Trophoblast cell (in vitro differentiated cells and primary cell): ENCODE measurements at regions not wholly inside any gene's neighbourhood (a gene's known extent, or its start where the extent isn't known, plus 50 kb on each side); places are given as distances from the start of the nearest gene placed in this dataset.

Experiments
- DNase-seq, 2 donors: peaks; one replicate each; pipeline ENCODE4 v3.0.0-alpha.2; 2016
- H2AFZ ChIP-seq: 2 replicates; pipeline ENCODE4 v1.6.1; 2013; ENCODE audit warnings: low read length, moderate library complexity, mild to moderate bottlenecking; ENCODE audit not compliant: insufficient read depth, poor library complexity
- H2AK5ac ChIP-seq: 2 replicates; pipeline ENCODE4 v1.6.1; 2013; ENCODE audit warnings: mild to moderate bottlenecking, low read length
- H2BK120ac ChIP-seq: 2 replicates; pipeline ENCODE4 v1.6.1; 2013; ENCODE audit warnings: low read length, mild to moderate bottlenecking, moderate library complexity; ENCODE audit not compliant: insufficient read depth, poor library complexity
- H2BK12ac ChIP-seq: 2 replicates; pipeline ENCODE4 v1.6.1; 2013; ENCODE audit warnings: mild to moderate bottlenecking, low read length, moderate library complexity
- H2BK5ac ChIP-seq: 2 replicates; pipeline ENCODE4 v1.6.1; 2013; ENCODE audit warnings: low read length, low read depth, moderate library complexity, mild to moderate bottlenecking; ENCODE audit not compliant: poor library complexity
- H3K14ac ChIP-seq: 2 replicates; pipeline ENCODE4 v1.6.1; 2013; ENCODE audit warnings: mild to moderate bottlenecking, low read length
- H3K18ac ChIP-seq: 2 replicates; pipeline ENCODE4 v1.6.1; 2013; ENCODE audit warnings: mild to moderate bottlenecking, low read length
- H3K23ac ChIP-seq: 2 replicates; pipeline ENCODE4 v1.6.1; 2013; ENCODE audit warnings: low read length
- H3K27ac ChIP-seq: 2 replicates; pipeline ENCODE4 v1.5.1; 2013; ENCODE audit warnings: low read depth, mild to moderate bottlenecking, inconsistent platforms, low read length, moderate library complexity
- H3K27me3 ChIP-seq: 2 replicates; pipeline ENCODE4 v1.6.1; 2013; ENCODE audit warnings: inconsistent platforms, mild to moderate bottlenecking, low read length, moderate library complexity; ENCODE audit not compliant: insufficient read depth
- H3K36me3 ChIP-seq, 2 experiments: 1 replicate in 1 of 2; 2 replicates in 1 of 2; pipeline ENCODE4 v1.6.1; 2013; ENCODE audit warnings: low read length in 2 of 2, mild to moderate bottlenecking in 2 of 2, moderate library complexity in 1 of 2; ENCODE audit not compliant: insufficient read depth in 2 of 2, control insufficient read depth in 1 of 2
- H3K4ac ChIP-seq: 2 replicates; pipeline ENCODE4 v1.6.1; 2013; ENCODE audit warnings: low read depth, mild to moderate bottlenecking, low read length, moderate library complexity
- H3K4me1 ChIP-seq, 2 experiments: 1 replicate in 1 of 2; 2 replicates in 1 of 2; pipeline ENCODE4 v1.6.1; 2013; ENCODE audit warnings: low read length in 2 of 2, mild to moderate bottlenecking in 2 of 2, moderate library complexity in 1 of 2; ENCODE audit not compliant: insufficient read depth in 2 of 2, control insufficient read depth in 1 of 2
- H3K4me2 ChIP-seq: 2 replicates; pipeline ENCODE4 v1.6.1; 2013; ENCODE audit warnings: inconsistent platforms, mild to moderate bottlenecking, low read length, moderate library complexity
- H3K4me3 ChIP-seq: 2 replicates; pipeline ENCODE4 v1.5.1; 2013; ENCODE audit warnings: mild to moderate bottlenecking, low read depth, low read length, inconsistent platforms
- H3K79me1 ChIP-seq: one replicate; pipeline ENCODE4 v1.6.1; 2013; ENCODE audit warnings: low read length
- H3K79me2 ChIP-seq: 2 replicates; pipeline ENCODE4 v1.6.1; 2013; ENCODE audit warnings: low read length, mild to moderate bottlenecking; ENCODE audit not compliant: control insufficient read depth, insufficient read depth, poor library complexity
- H3K9ac ChIP-seq: 2 replicates; pipeline ENCODE4 v1.6.1; 2013; ENCODE audit warnings: mild to moderate bottlenecking, low read length
- H3K9me3 ChIP-seq: 2 replicates; pipeline ENCODE4 v1.6.1; 2013; ENCODE audit warnings: low read depth, mild to moderate bottlenecking, control low read depth, inconsistent platforms, low read length; ENCODE audit not compliant: insufficient read depth
- H4K12ac ChIP-seq: 2 replicates; pipeline ENCODE4 v1.6.1; 2013; ENCODE audit warnings: low read depth, mild to moderate bottlenecking, low read length, moderate library complexity
- H4K8ac ChIP-seq: 2 replicates; pipeline ENCODE4 v1.6.1; 2013; ENCODE audit warnings: low read depth, mild to moderate bottlenecking, low read length, moderate library complexity
- H4K91ac ChIP-seq: one replicate; pipeline ENCODE4 v1.6.1; 2013; ENCODE audit warnings: low read depth, mild to moderate bottlenecking, low read length, moderate library complexity
- WGBS: extraction: QIAGEN DNeasy Blood & Tissue Kit; methylation state at CpG from one replicate; pipeline ENCODE4 v1.1.7; 2013; ENCODE audit warnings: missing lambda C conversion rate; ENCODE audit not compliant: insufficient read length, insufficient coverage; ENCODE audit errors: extremely low coverage; 5-methylcytosine and 5-hydroxymethylcytosine counted together

DNA sequence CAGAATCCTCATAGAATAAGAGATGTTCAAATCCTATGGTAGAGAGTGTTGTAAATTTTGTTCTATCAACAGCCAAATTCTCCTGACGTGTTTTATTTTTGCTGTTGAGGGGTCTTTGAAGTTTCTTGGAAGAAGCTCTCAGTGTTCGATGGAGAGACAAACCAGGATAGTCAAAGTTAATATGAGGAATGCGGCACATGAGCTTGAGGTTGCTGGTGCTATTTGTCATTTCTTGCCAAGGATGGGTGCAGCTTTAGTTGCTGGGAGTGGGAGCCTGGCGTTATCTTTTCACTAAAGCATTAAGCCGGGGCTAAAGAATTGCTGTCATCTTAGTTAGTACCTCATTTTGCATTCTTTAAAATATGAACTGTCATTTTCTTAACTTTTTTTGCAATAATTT, 239.9 kb upstream of the CSNK1A1L start:
- H3K27me3 ChIP-seq: no peaks in the 10 kb centered on the region
- no peak overlapping the region for H3K14ac ChIP-seq
- H2AK5ac ChIP-seq: no peak overlapping the region
- H4K8ac ChIP-seq: no peak overlapping the region
- H3K4me3 ChIP-seq: no peak overlapping the region
- no peak overlapping the region for H2AFZ ChIP-seq
- no peak overlapping the region for H3K4me2 ChIP-seq
- no peaks in the 10 kb centered on the region for H3K4me1 ChIP-seq
- no peak overlapping the region for H3K18ac ChIP-seq
- H3K27ac ChIP-seq: no peak overlapping the region
- H2BK12ac ChIP-seq: no peak overlapping the region
- H3K79me1 ChIP-seq: peaks cover 2% of the 10 kb centered on the region
- H3K9me3 ChIP-seq: peaks cover 2% of the 10 kb centered on the region
- no peak overlapping the region for H3K23ac ChIP-seq
- no peak overlapping the region for H4K12ac ChIP-seq
- H2BK5ac ChIP-seq: no peak overlapping the region
- no peak overlapping the region for H4K91ac ChIP-seq
- no peak overlapping the region for H3K4ac ChIP-seq
- no peak overlapping the region for H2BK120ac ChIP-seq
- no peak overlapping the region for H3K9ac ChIP-seq
- WGBS: no CpG with 5 or more reads among the region's 5 CpGs
- no peaks in the 10 kb centered on the region for H3K79me2 ChIP-seq
- H3K36me3 ChIP-seq: no peaks in the 10 kb centered on the region
- no peak for DNase-seq

DNA sequence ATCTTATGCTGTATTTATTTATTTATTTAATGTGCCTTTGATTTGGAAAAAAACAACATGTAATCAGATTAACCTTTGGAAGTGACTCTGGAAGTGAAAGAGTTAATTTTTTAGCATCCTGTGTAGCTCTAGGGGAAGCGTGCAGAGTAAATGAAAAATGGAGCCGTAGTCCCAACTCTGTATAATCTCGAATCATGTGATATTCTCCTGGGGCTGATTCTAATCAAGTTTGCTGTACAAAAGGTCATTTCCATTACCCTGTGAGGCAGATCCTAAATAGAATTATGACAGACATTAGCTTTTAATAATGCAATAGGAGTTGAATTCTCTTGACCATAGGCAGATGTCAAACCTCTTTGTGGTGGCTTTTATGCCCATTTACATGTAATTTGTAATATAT, 238.6 kb upstream of the CSNK1A1L start:
- peaks cover 2% of the 10 kb centered on the region for H3K79me1 ChIP-seq
- H4K12ac ChIP-seq: no peak overlapping the region
- no CpG with 5 or more reads among the region's 3 CpGs for WGBS
- H3K4ac ChIP-seq: no peak overlapping the region
- no peak overlapping the region for H3K14ac ChIP-seq
- peaks cover 2% of the 10 kb centered on the region for H3K9me3 ChIP-seq
- no peak overlapping the region for H3K18ac ChIP-seq
- no peak overlapping the region for H4K8ac ChIP-seq
- no peak overlapping the region for H3K27ac ChIP-seq
- H3K79me2 ChIP-seq: no peaks in the 10 kb centered on the region
- H4K91ac ChIP-seq: no peak overlapping the region
- no peak overlapping the region for H3K4me2 ChIP-seq
- no peak overlapping the region for H3K23ac ChIP-seq
- H2AFZ ChIP-seq: no peak overlapping the region
- H2BK120ac ChIP-seq: no peak overlapping the region
- DNase-seq: no peak
- H2BK5ac ChIP-seq: no peak overlapping the region
- no peaks in the 10 kb centered on the region for H3K36me3 ChIP-seq
- no peak overlapping the region for H2AK5ac ChIP-seq
- H3K4me1 ChIP-seq: no peaks in the 10 kb centered on the region
- H2BK12ac ChIP-seq: no peak overlapping the region
- no peak overlapping the region for H3K4me3 ChIP-seq
- H3K27me3 ChIP-seq: no peaks in the 10 kb centered on the region
- no peak overlapping the region for H3K9ac ChIP-seq

DNA sequence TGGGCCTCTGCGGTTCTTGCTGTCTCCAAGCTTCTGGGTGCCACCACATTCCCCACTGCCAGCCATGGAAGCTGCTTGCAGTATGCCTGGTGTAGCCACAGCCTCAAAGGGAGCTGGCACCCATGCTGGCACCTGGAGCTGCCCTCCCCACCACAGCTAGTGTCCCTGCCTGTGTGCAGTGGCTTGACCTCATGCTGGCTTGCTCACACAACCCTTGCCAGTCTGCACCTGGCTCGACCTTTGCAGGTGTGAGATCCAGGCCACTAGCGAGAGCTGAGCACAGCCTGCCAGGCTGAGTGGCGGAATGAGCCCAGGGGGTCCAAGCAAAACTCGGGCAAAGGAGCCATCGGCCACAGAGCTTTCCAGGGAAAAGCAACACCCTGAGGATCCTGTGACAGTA, 236.7 kb upstream of the CSNK1A1L start:
- WGBS: no CpG with 5 or more reads among the region's 6 CpGs
- Histone ChIP-seq H4K8ac (no peak overlapping the region), H3K18ac (no peak overlapping the region)

DNA sequence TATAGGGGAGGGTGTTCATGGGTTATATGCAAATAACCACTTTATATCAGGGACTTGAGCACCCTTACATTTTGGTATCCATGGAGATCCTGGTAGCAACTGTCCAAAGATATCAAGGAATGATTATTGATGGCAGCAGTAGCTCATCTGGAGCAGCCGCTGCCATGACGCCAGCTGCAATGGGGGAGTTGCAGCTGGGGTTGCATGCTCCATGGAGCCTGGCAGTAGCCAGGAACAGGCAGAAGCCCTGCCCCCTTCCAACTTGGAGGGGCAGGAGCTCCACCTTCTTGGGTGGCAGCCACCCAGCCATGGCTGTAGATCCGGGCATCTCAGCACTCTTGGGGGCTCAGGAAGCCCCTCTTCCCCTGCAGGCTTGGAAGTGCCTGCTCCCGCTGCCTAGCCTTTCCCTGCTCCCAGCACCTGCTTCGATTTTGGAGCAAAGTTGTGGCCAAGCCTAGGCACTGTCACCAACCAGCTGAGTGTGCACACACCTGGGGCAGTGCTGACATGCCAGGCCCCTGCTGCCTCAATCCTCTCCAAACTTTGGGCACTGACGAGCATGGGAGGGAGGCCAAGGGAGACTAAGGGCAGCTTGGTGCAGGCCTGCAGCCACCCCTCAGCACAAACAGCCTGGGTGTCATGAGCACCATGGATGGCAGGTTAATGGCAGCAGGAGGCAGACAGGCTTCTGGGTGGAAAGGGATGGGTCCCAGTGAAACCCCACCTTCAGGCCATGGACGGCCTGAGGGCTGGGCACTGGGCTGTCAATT, 235.6 kb upstream of the CSNK1A1L start:
- Histone ChIP-seq H3K4me2 (no peak overlapping the region), H4K12ac (no peak overlapping the region), H2AK5ac (no peak overlapping the region), H3K27ac (no peak overlapping the region), H4K91ac (no peak overlapping the region), H2BK12ac (no peak overlapping the region), H3K4me3 (no peak overlapping the region), H3K23ac (no peak overlapping the region), H2AFZ (no peak overlapping the region), H2BK120ac (no peak overlapping the region), H2BK5ac (no peak overlapping the region), H3K79me2 (no peaks in the 10 kb centered on the region), H3K36me3 (no peaks in the 10 kb centered on the region), H4K8ac (no peak overlapping the region), H3K4me1 (no peaks in the 10 kb centered on the region), H3K9me3 (peaks cover 2% of the 10 kb centered on the region), H3K4ac (no peak overlapping the region), H3K79me1 (peaks cover 2% of the 10 kb centered on the region), H3K14ac (no peak overlapping the region), H3K27me3 (no peaks in the 10 kb centered on the region), H3K18ac (no peak overlapping the region), H3K9ac (no peak overlapping the region)
- no peak for DNase-seq
- no CpG with 5 or more reads among the region's 7 CpGs for WGBS

More for the DNA sequence above, 236.7 kb upstream of the CSNK1A1L start:
- Histone ChIP-seq H3K23ac (peak overlapping the region; percentile 45), H3K14ac (no peak overlapping the region), H3K36me3 (no peaks in the 10 kb centered on the region), H2BK120ac (no peak overlapping the region), H2BK5ac (no peak overlapping the region), H2AFZ (no peak overlapping the region), H2AK5ac (no peak overlapping the region), H3K27ac (no peak overlapping the region), H4K91ac (no peak overlapping the region), H3K9ac (no peak overlapping the region), H3K79me1 (peaks cover 2% of the 10 kb centered on the region), H3K79me2 (no peaks in the 10 kb centered on the region), H3K4me3 (no peak overlapping the region), H3K9me3 (peaks cover 2% of the 10 kb centered on the region), H3K4me2 (no peak overlapping the region), H3K4ac (no peak overlapping the region), H3K4me1 (no peaks in the 10 kb centered on the region), H2BK12ac (no peak overlapping the region), H3K27me3 (no peaks in the 10 kb centered on the region), H4K12ac (no peak overlapping the region)
- no peak for DNase-seq
